ENCODE measurements at regions not wholly inside any gene's neighbourhood (a gene's known extent, or its start where the extent isn't known, plus 50 kb on each side); places are given as distances from the start of the nearest gene placed in this dataset.

- TF ChIP-seq, protein P1, sequence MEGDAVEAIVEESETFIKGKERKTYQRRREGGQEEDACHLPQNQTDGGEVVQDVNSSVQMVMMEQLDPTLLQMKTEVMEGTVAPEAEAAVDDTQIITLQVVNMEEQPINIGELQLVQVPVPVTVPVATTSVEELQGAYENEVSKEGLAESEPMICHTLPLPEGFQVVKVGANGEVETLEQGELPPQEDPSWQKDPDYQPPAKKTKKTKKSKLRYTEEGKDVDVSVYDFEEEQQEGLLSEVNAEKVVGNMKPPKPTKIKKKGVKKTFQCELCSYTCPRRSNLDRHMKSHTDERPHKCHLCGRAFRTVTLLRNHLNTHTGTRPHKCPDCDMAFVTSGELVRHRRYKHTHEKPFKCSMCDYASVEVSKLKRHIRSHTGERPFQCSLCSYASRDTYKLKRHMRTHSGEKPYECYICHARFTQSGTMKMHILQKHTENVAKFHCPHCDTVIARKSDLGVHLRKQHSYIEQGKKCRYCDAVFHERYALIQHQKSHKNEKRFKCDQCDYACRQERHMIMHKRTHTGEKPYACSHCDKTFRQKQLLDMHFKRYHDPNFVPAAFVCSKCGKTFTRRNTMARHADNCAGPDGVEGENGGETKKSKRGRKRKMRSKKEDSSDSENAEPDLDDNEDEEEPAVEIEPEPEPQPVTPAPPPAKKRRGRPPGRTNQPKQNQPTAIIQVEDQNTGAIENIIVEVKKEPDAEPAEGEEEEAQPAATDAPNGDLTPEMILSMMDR (IDR thresholded peaks at IDR 0.05) = no peak
Observed at GRCh38 chr5:161134083-161134482, 282.1 kb upstream of the ATP10B start.

- TF ChIP-seq, protein P1 (IDR thresholded peaks at IDR 0.05) = no peak
Observed at GRCh38 chr5:161115941-161116340, 263.9 kb upstream of the ATP10B start.

DNA sequence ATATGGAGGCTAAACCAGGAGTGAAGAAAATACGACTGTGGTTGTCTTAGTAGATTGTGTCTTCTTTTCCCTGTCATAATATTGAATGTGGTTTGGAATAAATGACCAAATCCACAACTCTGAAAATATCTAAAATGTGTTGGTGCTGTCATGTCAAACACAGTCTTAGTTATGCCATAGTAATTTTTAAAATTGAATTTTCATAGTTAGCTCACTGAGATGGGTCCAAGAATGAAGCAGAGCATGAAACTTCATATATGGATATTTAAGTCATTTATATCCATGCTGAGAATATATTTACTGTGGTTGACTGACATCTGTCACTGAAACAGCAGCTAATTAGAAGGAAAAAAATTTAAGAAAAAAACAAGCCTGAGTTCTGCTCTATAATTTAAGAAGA, 260.4 kb upstream of the ATP10B start:
- TF ChIP-seq, protein P1 (IDR thresholded peaks at IDR 0.05) = no peak

DNA sequence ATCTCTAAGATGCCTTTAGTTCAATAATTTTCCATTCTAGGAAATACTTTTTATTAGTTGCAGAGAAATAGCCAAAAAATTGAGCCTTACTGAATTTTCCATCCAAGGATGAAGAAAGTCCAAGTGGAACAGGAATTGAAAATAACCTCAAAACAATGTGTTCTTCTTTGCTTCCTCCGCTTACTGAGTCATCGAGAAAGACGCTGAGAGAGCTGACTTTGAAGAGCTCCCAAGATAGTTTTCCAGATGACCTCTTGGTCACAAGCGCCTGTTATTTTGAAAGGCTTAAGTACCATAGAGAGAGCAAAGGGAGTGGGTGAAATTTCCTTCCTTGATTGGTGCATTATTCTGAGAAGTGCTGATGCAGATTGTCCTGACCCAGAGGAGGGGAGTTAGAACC, 253.5 kb upstream of the ATP10B start:
- TF ChIP-seq, protein P1 (IDR thresholded peaks at IDR 0.05) = no peak

DNA sequence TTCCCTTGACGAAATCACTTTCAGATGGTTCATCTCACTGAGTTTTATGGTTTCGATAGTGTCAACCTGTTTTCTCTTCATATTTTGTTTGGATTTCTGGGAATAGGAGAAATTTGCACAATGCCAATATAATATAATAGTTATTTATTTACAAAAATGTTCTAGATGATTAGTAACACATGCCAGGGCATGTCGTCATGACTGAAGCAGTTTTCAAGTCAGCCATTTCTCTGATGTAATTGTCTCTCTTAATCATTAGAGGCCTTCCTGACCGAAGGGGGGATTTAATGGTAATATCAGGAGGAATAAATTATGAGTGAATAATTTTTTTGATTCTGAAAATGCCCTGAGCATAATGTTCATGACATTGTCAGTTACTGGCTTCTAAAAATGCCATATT, 246.5 kb upstream of the ATP10B start:
- TF ChIP-seq, protein P1 (IDR thresholded peaks at IDR 0.05) = no peak

DNA sequence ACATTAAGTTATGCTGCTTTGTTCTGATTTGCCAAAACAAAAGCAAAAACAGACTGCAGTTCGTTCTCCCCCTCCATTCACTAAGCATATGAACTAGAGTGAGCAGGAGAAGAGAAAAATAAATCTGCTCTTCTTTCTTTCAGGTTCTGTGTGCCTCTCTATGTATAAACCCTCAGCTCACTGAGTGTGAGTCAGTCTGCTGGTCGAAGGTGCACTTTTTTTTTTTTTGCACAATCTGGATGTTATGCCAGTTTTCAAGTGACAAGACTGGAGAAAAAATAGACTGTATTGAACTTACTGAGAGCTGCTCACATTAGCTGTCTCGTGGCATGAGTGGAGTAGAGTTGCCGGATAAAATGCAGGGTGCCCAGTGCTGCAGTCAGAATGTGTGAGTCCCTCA, 244.6 kb upstream of the ATP10B start:
- TF ChIP-seq, protein P1 (IDR thresholded peaks at IDR 0.05) = no peak

GRCh38 chr5:161095953-161096352, 243.9 kb upstream of the ATP10B start:
- TF ChIP-seq, protein P1 (IDR thresholded peaks at IDR 0.05) = no peak

- TF ChIP-seq, protein P1 (IDR thresholded peaks at IDR 0.05) = no peak
Observed at GRCh38 chr5:161094411-161094810, 242.4 kb upstream of the ATP10B start.
